Right lobe of liver (tissue), 6 donors: ENCODE measurements at regions not wholly inside any gene's neighbourhood (a gene's known extent, or its start where the extent isn't known, plus 50 kb on each side); places are given as distances from the start of the nearest gene placed in this dataset.

Experiments
- ATAC-seq, 4 donors: fragments of 200-7000 bp; cut with Tn5 transposase; one replicate each; pipeline ENCODE4 v1.9.1; 2020; ENCODE audit warnings: mild to moderate bottlenecking in 4 of 4, moderate library complexity in 4 of 4
- DNase-seq, 3 donors: peaks; one replicate each; pipeline ENCODE4 v3.0.0-alpha.2; 2020
- H3K27ac ChIP-seq, 3 donors: fragments of 200-600 bp; one replicate each; pipeline ENCODE4 v1.8.0; 2022
- H3K27me3 ChIP-seq, 2 donors: fragments of 200-600 bp; one replicate each; pipeline ENCODE4 v1.8.0; 2022
- H3K36me3 ChIP-seq, 4 donors: fragments of 200-600 bp; sonication (generic) in 1 of 4; one replicate each; pipeline versions ENCODE4 v1.5.1 to v1.8.0; 2017 to 2022; ENCODE audit warnings: control low read depth in 1 of 4
- H3K4me1 ChIP-seq, 4 donors: fragments of 200-600 bp; sonication (generic) in 1 of 4; one replicate each; pipeline versions ENCODE4 v1.5.1 to v1.8.0; 2017 to 2022; ENCODE audit warnings: control low read depth in 1 of 4
- H3K4me3 ChIP-seq, 3 donors: fragments of 200-600 bp; one replicate each; pipeline ENCODE4 v1.8.0; 2022
- H3K9me3 ChIP-seq, 4 donors: fragments of 200-600 bp; sonication (generic) in 1 of 4; one replicate each; pipeline versions ENCODE4 v1.5.1 to v1.8.0; 2017 to 2022; ENCODE audit warnings: control low read depth in 1 of 4
- CTCF ChIP-seq, 4 donors: fragments of 200-600 bp in 3 of 4; fragments of 450-650 bp in 1 of 4; IDR thresholded peaks; one replicate each; pipeline versions ENCODE4 v1.5.1 to v1.8.0; 2016 to 2022; ENCODE audit warnings: antibody characterized with exemption in 4 of 4, mild to moderate bottlenecking in 2 of 4
- POLR2A ChIP-seq: fragments of 450-650 bp; IDR thresholded peaks from one replicate; pipeline ENCODE4 v1.6.1; 2017; ENCODE audit warnings: antibody characterized with exemption, mild to moderate bottlenecking
- WGBS: methylation state at CpG from one replicate; pipeline ENCODE4 v1.1.6; 2018; ENCODE audit warnings: low coverage, low lambda C conversion rate; ENCODE audit not compliant: insufficient coverage; ENCODE audit errors: missing lambda C conversion rate; 5-methylcytosine and 5-hydroxymethylcytosine counted together
- intact Hi-C, 2 donors: fragments of 100-400 bp; cut with DNase I; formaldehyde crosslinking; loops; one replicate each; pipeline versions ENCODE4 v1.11.2 to v1.14.1; 2022
- donor health status: DM: no; HTN: yes; CAD: no.
- donor health status: DM: no; HTN: no; CAD: no.
- donor health status: DM: no; HTN: no; CAD: no.
- donor health status: DM: no; HTN: yes; CAD: no.
- donor health status: DM: no; HTN: yes; CAD: no.

GRCh38 chr10:123287594-123288247, 133.5 kb downstream of the BUB3 start:
- ATAC-seq: no peak
- TF ChIP-seq POLR2A (no peak), CTCF (IDR thresholded peaks at IDR 0.05) (no peak)

GRCh38 chr10:123289432-123289831, 135.2 kb downstream of the BUB3 start:
- ATAC-seq: no peak
- WGBS: 36% methylated on average over 1 of the region's 1 CpG

More at GRCh38 chr10:123287594-123288247, 133.5 kb downstream of the BUB3 start:
- Histone ChIP-seq H3K36me3 (no peaks in the 10 kb centered on the region), H3K27me3 (no peaks in the 10 kb centered on the region), H3K9me3 (peaks cover 0 to 3% (median 0%) of the 10 kb centered on the region in 4 donors), H3K4me3 (no peak overlapping the region), H3K27ac (no peak overlapping the region), H3K4me1 (no peaks in the 10 kb centered on the region)
- no peak for DNase-seq
- WGBS: 81% methylated on average over 4 of the region's 4 CpGs
- intact Hi-C loops: no loop called here

GRCh38 chr10:123294109-123294508, 139.9 kb downstream of the BUB3 start:
- intact Hi-C loops: no loop called here
- 65% methylated on average over 4 of the region's 5 CpGs for WGBS
- TF ChIP-seq POLR2A (no peak), CTCF (IDR thresholded peaks at IDR 0.05) (no peak)
- H3K4me1 ChIP-seq: no peaks in the 10 kb centered on the region
- H3K27me3 ChIP-seq: no peaks in the 10 kb centered on the region
- ATAC-seq (no peak), DNase-seq (no peak)
- H3K36me3 ChIP-seq: no peaks in the 10 kb centered on the region
- H3K9me3 ChIP-seq: peaks cover 0 to 3% (median 0%) of the 10 kb centered on the region in 4 donors
- no peak overlapping the region for H3K27ac ChIP-seq
- no peak overlapping the region for H3K4me3 ChIP-seq

More at GRCh38 chr10:123289432-123289831, 135.2 kb downstream of the BUB3 start:
- no peaks in the 10 kb centered on the region for H3K27me3 ChIP-seq
- no peaks in the 10 kb centered on the region for H3K36me3 ChIP-seq
- TF ChIP-seq POLR2A (no peak), CTCF (IDR thresholded peaks at IDR 0.05) (no peak)
- no peaks in the 10 kb centered on the region for H3K4me1 ChIP-seq
- peaks cover 0 to 3% (median 0%) of the 10 kb centered on the region in 4 donors for H3K9me3 ChIP-seq
- H3K27ac ChIP-seq: no peak overlapping the region
- intact Hi-C loops: no loop called here
- no peak overlapping the region for H3K4me3 ChIP-seq
- no peak for DNase-seq

- intact Hi-C loops: no loop called here
- Histone ChIP-seq H3K9me3 (peaks cover 0 to 3% (median 0%) of the 10 kb centered on the region in 4 donors), H3K27ac (no peak overlapping the region), H3K36me3 (no peaks in the 10 kb centered on the region), H3K27me3 (no peaks in the 10 kb centered on the region), H3K4me1 (no peaks in the 10 kb centered on the region), H3K4me3 (no peak overlapping the region)
- DNase-seq (no peak), ATAC-seq (no peak)
- TF ChIP-seq POLR2A (no peak), CTCF (IDR thresholded peaks at IDR 0.05) (no peak)
- WGBS: 61% methylated on average over 3 of the region's 4 CpGs
Measured at GRCh38 chr10:123294886-123295285, 140.7 kb downstream of the BUB3 start.
